HEK293 (cell line): ENCODE measurements at regions not wholly inside any gene's neighbourhood (a gene's known extent, or its start where the extent isn't known, plus 50 kb on each side); places are given as distances from the start of the nearest gene placed in this dataset.

Experiments used
- AEBP2 ChIP-seq: fragments of 450-650 bp; formaldehyde crosslinking; IDR thresholded peaks from 2 replicates; pipeline ENCODE4 v1.5.1; 2016; ENCODE audit warnings: missing biosample characterization, missing genetic modification characterization, borderline replicate concordance
- CTCF ChIP-seq: fragments of 450-650 bp; formaldehyde crosslinking; IDR thresholded peaks from 2 replicates; pipeline ENCODE4 v1.5.1; 2016; ENCODE audit warnings: missing biosample characterization, missing genetic modification characterization
- GLI4 ChIP-seq: fragments of 450-650 bp; formaldehyde crosslinking; IDR thresholded peaks from 2 replicates; pipeline ENCODE4 v1.5.1; 2016; ENCODE audit warnings: missing biosample characterization, missing genetic modification characterization
- REST ChIP-seq: fragments of 450-650 bp; formaldehyde crosslinking; IDR thresholded peaks from 2 replicates; pipeline ENCODE4 v1.5.1; 2016; ENCODE audit warnings: missing biosample characterization, missing genetic modification characterization
- SP2 ChIP-seq: fragments of 450-650 bp; formaldehyde crosslinking; IDR thresholded peaks from 2 replicates; pipeline ENCODE4 v1.5.1; 2016; ENCODE audit warnings: missing biosample characterization, missing genetic modification characterization
- YY1 ChIP-seq: fragments of 450-650 bp; formaldehyde crosslinking; IDR thresholded peaks from 2 replicates; pipeline ENCODE4 v1.5.1; 2018; ENCODE audit warnings: missing biosample characterization, missing genetic modification characterization
- ZNF211 ChIP-seq: fragments of 450-650 bp; formaldehyde crosslinking; IDR thresholded peaks from 2 replicates; pipeline ENCODE4 v1.5.1; 2016; ENCODE audit warnings: low read depth, missing biosample characterization, missing genetic modification characterization
- ZNF24 ChIP-seq: fragments of 450-650 bp; formaldehyde crosslinking; IDR thresholded peaks from 2 replicates; pipeline ENCODE4 v1.5.1; 2016; ENCODE audit warnings: missing biosample characterization, missing genetic modification characterization
- ZNF423 ChIP-seq: fragments of 450-650 bp; formaldehyde crosslinking; IDR thresholded peaks from 2 replicates; pipeline ENCODE4 v1.5.1; 2016; ENCODE audit warnings: missing biosample characterization, missing genetic modification characterization
- ZNF558 ChIP-seq: fragments of 450-650 bp; formaldehyde crosslinking; IDR thresholded peaks from 2 replicates; pipeline ENCODE4 v1.5.1; 2016; ENCODE audit warnings: missing biosample characterization, missing genetic modification characterization
- ZNF704 ChIP-seq: fragments of 450-650 bp; formaldehyde crosslinking; IDR thresholded peaks from 2 replicates; pipeline ENCODE4 v1.5.1; 2016; ENCODE audit warnings: missing biosample characterization, missing genetic modification characterization
- ZNF776 ChIP-seq: fragments of 450-650 bp; formaldehyde crosslinking; IDR thresholded peaks from 2 replicates; pipeline ENCODE4 v1.5.0; 2017; ENCODE audit warnings: missing biosample characterization, missing genetic modification characterization, borderline replicate concordance
- ZNF785 ChIP-seq: fragments of 450-650 bp; formaldehyde crosslinking; IDR thresholded peaks from 2 replicates; pipeline ENCODE4 v1.5.1; 2016; ENCODE audit warnings: missing biosample characterization, missing genetic modification characterization

- TF ChIP-seq CTCF (tag by site-specific recombination), result no peak
- TF ChIP-seq ZNF704 (tag by site-specific recombination), result no peak
- TF ChIP-seq ZNF423, result no peak
- no peak for TF ChIP-seq GLI4 (tag by site-specific recombination)
- no peak for TF ChIP-seq ZNF24 (tag by site-specific recombination)
- TF ChIP-seq ZNF211 (tag by site-specific recombination), result no peak
- no peak for TF ChIP-seq ZNF558 (tag by site-specific recombination)
- no peak for TF ChIP-seq SP2
- no peak for TF ChIP-seq YY1
- no peak for TF ChIP-seq REST (tag by site-specific recombination)
- TF ChIP-seq AEBP2, result no peak
- no peak for TF ChIP-seq ZNF776
- TF ChIP-seq ZNF785 (tag by site-specific recombination), result no peak
Observed at GRCh38 chr1:76018045-76018444, 56.5 kb upstream of the ST6GALNAC3 start.
